ENCODE measurements at regions not wholly inside any gene's neighbourhood (a gene's known extent, or its start where the extent isn't known, plus 50 kb on each side); places are given as distances from the start of the nearest gene placed in this dataset.

DNA sequence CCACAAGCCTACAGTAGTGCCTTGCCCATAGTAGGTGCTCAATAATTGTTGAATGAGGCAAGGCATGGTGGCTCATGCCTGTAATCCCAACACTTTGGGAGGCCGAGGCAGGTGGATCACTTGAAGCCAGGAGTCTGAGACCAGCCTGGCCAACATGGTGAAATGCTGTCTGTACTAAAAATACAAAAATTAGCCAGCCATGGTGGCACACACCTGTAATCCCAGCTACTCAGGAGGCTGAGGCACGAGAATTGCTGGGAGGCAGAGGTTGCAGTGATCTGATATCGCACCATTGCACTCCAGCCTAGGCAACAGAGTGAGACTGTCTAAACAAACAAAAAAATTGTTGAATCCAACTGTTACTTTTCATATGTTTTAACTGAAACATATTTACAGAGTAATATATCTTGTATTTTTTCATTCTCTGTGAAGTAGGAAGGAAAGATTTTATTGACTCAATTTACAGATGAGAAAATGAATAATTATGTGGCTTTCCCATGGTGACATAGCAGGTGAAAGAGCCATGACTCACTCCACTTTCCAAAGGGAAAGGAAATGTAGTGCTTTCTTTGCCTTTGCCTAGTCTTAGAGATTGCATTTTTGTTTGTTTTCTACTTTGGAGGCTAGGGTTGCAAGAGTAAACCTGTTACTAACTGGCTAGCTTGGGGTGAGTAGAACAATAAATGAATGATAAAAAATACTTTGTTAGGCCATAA is 95.4 kb upstream of the SLC38A4 start:
- Mint-ChIP-seq H3K27ac (no peak overlapping the region), H3K9me3 (no peaks in the 10 kb centered on the region), H3K4me3 (no peak overlapping the region), H3K4me1 (no peaks in the 10 kb centered on the region), H3K27me3 (ENCODE audit: low read depth) (no peaks in the 10 kb centered on the region), H3K36me3 (no peaks in the 10 kb centered on the region)
- ChIA-PET CTCF (no interaction called here), POLR2A (no interaction called here)
- no peak for ATAC-seq
- no peak for DNase-seq (ENCODE audit: low spot score)
- TF ChIP-seq FOXP1 (CRISPR knock-in tag; IDR thresholded peaks at IDR 0.05; ENCODE audit: borderline replicate concordance) (no peak), RORB (CRISPR knock-in tag; IDR thresholded peaks at IDR 0.05) (no peak), GRHL2 (CRISPR knock-in tag; IDR thresholded peaks at IDR 0.05; ENCODE audit: insufficient replicate concordance, severe bottlenecking) (no peak), GABPB1 (CRISPR knock-in tag; IDR thresholded peaks at IDR 0.05) (no peak), SP1 (CRISPR knock-in tag; conservative IDR thresholded peaks at IDR 0.05) (no peak), SOX15 (CRISPR knock-in tag; IDR thresholded peaks at IDR 0.05) (no peak), ELF4 (CRISPR knock-in tag; IDR thresholded peaks at IDR 0.05; ENCODE audit: low read depth) (no peak), EMX1 (CRISPR knock-in tag; IDR thresholded peaks at IDR 0.05) (no peak), ZNF121 (CRISPR knock-in tag; IDR thresholded peaks at IDR 0.05) (no peak)
- TF ChIP-seq, protein P1, sequence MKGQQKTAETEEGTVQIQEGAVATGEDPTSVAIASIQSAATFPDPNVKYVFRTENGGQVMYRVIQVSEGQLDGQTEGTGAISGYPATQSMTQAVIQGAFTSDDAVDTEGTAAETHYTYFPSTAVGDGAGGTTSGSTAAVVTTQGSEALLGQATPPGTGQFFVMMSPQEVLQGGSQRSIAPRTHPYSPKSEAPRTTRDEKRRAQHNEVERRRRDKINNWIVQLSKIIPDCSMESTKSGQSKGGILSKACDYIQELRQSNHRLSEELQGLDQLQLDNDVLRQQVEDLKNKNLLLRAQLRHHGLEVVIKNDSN (CRISPR knock-in tag; IDR thresholded peaks at IDR 0.05), result no peak
- TF ChIP-seq, protein P2, sequence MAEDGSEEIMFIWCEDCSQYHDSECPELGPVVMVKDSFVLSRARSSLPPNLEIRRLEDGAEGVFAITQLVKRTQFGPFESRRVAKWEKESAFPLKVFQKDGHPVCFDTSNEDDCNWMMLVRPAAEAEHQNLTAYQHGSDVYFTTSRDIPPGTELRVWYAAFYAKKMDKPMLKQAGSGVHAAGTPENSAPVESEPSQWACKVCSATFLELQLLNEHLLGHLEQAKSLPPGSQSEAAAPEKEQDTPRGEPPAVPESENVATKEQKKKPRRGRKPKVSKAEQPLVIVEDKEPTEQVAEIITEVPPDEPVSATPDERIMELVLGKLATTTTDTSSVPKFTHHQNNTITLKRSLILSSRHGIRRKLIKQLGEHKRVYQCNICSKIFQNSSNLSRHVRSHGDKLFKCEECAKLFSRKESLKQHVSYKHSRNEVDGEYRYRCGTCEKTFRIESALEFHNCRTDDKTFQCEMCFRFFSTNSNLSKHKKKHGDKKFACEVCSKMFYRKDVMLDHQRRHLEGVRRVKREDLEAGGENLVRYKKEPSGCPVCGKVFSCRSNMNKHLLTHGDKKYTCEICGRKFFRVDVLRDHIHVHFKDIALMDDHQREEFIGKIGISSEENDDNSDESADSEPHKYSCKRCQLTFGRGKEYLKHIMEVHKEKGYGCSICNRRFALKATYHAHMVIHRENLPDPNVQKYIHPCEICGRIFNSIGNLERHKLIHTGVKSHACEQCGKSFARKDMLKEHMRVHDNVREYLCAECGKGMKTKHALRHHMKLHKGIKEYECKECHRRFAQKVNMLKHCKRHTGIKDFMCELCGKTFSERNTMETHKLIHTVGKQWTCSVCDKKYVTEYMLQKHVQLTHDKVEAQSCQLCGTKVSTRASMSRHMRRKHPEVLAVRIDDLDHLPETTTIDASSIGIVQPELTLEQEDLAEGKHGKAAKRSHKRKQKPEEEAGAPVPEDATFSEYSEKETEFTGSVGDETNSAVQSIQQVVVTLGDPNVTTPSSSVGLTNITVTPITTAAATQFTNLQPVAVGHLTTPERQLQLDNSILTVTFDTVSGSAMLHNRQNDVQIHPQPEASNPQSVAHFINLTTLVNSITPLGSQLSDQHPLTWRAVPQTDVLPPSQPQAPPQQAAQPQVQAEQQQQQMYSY (CRISPR knock-in tag; IDR thresholded peaks at IDR 0.05), result no peak
- TF ChIP-seq, protein P3, sequence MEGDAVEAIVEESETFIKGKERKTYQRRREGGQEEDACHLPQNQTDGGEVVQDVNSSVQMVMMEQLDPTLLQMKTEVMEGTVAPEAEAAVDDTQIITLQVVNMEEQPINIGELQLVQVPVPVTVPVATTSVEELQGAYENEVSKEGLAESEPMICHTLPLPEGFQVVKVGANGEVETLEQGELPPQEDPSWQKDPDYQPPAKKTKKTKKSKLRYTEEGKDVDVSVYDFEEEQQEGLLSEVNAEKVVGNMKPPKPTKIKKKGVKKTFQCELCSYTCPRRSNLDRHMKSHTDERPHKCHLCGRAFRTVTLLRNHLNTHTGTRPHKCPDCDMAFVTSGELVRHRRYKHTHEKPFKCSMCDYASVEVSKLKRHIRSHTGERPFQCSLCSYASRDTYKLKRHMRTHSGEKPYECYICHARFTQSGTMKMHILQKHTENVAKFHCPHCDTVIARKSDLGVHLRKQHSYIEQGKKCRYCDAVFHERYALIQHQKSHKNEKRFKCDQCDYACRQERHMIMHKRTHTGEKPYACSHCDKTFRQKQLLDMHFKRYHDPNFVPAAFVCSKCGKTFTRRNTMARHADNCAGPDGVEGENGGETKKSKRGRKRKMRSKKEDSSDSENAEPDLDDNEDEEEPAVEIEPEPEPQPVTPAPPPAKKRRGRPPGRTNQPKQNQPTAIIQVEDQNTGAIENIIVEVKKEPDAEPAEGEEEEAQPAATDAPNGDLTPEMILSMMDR (IDR thresholded peaks at IDR 0.05), result no peak
- TF ChIP-seq, protein P4, sequence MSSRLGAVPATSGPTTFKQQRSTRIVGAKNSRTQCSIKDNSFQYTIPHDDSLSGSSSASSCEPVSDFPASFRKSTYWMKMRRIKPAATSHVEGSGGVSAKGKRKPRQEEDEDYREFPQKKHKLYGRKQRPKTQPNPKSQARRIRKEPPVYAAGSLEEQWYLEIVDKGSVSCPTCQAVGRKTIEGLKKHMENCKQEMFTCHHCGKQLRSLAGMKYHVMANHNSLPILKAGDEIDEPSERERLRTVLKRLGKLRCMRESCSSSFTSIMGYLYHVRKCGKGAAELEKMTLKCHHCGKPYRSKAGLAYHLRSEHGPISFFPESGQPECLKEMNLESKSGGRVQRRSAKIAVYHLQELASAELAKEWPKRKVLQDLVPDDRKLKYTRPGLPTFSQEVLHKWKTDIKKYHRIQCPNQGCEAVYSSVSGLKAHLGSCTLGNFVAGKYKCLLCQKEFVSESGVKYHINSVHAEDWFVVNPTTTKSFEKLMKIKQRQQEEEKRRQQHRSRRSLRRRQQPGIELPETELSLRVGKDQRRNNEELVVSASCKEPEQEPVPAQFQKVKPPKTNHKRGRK (CRISPR knock-in tag; IDR thresholded peaks at IDR 0.05; ENCODE audit: borderline replicate concordance), result no peak
- TF ChIP-seq, protein P5, sequence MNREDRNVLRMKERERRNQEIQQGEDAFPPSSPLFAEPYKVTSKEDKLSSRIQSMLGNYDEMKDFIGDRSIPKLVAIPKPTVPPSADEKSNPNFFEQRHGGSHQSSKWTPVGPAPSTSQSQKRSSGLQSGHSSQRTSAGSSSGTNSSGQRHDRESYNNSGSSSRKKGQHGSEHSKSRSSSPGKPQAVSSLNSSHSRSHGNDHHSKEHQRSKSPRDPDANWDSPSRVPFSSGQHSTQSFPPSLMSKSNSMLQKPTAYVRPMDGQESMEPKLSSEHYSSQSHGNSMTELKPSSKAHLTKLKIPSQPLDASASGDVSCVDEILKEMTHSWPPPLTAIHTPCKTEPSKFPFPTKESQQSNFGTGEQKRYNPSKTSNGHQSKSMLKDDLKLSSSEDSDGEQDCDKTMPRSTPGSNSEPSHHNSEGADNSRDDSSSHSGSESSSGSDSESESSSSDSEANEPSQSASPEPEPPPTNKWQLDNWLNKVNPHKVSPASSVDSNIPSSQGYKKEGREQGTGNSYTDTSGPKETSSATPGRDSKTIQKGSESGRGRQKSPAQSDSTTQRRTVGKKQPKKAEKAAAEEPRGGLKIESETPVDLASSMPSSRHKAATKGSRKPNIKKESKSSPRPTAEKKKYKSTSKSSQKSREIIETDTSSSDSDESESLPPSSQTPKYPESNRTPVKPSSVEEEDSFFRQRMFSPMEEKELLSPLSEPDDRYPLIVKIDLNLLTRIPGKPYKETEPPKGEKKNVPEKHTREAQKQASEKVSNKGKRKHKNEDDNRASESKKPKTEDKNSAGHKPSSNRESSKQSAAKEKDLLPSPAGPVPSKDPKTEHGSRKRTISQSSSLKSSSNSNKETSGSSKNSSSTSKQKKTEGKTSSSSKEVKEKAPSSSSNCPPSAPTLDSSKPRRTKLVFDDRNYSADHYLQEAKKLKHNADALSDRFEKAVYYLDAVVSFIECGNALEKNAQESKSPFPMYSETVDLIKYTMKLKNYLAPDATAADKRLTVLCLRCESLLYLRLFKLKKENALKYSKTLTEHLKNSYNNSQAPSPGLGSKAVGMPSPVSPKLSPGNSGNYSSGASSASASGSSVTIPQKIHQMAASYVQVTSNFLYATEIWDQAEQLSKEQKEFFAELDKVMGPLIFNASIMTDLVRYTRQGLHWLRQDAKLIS (CRISPR knock-in tag; IDR thresholded peaks at IDR 0.05; ENCODE audit: borderline replicate concordance), result no peak
- TF ChIP-seq, protein P6, sequence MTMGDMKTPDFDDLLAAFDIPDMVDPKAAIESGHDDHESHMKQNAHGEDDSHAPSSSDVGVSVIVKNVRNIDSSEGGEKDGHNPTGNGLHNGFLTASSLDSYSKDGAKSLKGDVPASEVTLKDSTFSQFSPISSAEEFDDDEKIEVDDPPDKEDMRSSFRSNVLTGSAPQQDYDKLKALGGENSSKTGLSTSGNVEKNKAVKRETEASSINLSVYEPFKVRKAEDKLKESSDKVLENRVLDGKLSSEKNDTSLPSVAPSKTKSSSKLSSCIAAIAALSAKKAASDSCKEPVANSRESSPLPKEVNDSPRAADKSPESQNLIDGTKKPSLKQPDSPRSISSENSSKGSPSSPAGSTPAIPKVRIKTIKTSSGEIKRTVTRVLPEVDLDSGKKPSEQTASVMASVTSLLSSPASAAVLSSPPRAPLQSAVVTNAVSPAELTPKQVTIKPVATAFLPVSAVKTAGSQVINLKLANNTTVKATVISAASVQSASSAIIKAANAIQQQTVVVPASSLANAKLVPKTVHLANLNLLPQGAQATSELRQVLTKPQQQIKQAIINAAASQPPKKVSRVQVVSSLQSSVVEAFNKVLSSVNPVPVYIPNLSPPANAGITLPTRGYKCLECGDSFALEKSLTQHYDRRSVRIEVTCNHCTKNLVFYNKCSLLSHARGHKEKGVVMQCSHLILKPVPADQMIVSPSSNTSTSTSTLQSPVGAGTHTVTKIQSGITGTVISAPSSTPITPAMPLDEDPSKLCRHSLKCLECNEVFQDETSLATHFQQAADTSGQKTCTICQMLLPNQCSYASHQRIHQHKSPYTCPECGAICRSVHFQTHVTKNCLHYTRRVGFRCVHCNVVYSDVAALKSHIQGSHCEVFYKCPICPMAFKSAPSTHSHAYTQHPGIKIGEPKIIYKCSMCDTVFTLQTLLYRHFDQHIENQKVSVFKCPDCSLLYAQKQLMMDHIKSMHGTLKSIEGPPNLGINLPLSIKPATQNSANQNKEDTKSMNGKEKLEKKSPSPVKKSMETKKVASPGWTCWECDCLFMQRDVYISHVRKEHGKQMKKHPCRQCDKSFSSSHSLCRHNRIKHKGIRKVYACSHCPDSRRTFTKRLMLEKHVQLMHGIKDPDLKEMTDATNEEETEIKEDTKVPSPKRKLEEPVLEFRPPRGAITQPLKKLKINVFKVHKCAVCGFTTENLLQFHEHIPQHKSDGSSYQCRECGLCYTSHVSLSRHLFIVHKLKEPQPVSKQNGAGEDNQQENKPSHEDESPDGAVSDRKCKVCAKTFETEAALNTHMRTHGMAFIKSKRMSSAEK (CRISPR knock-in tag; IDR thresholded peaks at IDR 0.05; ENCODE audit: borderline replicate concordance), result no peak
- TF ChIP-seq, protein P7, sequence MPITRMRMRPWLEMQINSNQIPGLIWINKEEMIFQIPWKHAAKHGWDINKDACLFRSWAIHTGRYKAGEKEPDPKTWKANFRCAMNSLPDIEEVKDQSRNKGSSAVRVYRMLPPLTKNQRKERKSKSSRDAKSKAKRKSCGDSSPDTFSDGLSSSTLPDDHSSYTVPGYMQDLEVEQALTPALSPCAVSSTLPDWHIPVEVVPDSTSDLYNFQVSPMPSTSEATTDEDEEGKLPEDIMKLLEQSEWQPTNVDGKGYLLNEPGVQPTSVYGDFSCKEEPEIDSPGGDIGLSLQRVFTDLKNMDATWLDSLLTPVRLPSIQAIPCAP (CRISPR knock-in tag; IDR thresholded peaks at IDR 0.05), result no peak

Data from WTC11 (cell line).